ENCODE measurements at regions not wholly inside any gene's neighbourhood (a gene's known extent, or its start where the extent isn't known, plus 50 kb on each side); places are given as distances from the start of the nearest gene placed in this dataset.
A peak's percentile ranks its signal among the peaks of the same experiment; 100 is the strongest.

- Histone ChIP-seq H3K79me1 (ENCODE audit: low read depth, low read length) (no peaks in the 10 kb centered on the region), H3K14ac (ENCODE audit: insufficient read length) (no peak overlapping the region), H4K91ac (replicated peaks; ENCODE audit: insufficient read length, low read length) (no peak overlapping the region), H2AFZ (ENCODE audit: low read length) (no peak overlapping the region), H2AK5ac (ENCODE audit: low read depth, low read length) (no peak overlapping the region), H3K36me3 (ENCODE audit: control insufficient read depth in 2 of 4, insufficient read depth in 4 of 4, low read length in 3 of 4) (no peaks in the 10 kb centered on the region), H3K9ac (replicated peaks in 1 of 4; ENCODE audit: extremely low read depth in 1 of 4, low read depth in 3 of 4, low read length in 3 of 4) (no peak overlapping the region), H3K79me2 (ENCODE audit: control insufficient read depth in 1 of 2, insufficient read depth in 2 of 2, low read length in 2 of 2) (no peaks in the 10 kb centered on the region), H4K20me1 (replicated peaks in 1 of 2; ENCODE audit: control insufficient read depth in 1 of 2, insufficient read depth in 2 of 2, low read length in 2 of 2) (no peaks in the 10 kb centered on the region), H4K8ac (ENCODE audit: extremely low read depth, insufficient read depth, low read length) (no peak overlapping the region), H3K9me3 (ENCODE audit: insufficient read depth in 2 of 2, low read depth in 1 of 2, low read length in 1 of 2) (no peaks in the 10 kb centered on the region), H3K18ac (ENCODE audit: extremely low read depth, low read length) (no peak overlapping the region), H3K23me2 (ENCODE audit: low read depth, low read length) (no peaks in the 10 kb centered on the region), H2BK5ac (ENCODE audit: low read depth, low read length) (no peak overlapping the region), H2BK20ac (ENCODE audit: low read length) (0 out of 2 replicates have a peak overlapping the region, but pooled peaks have one; percentile 72), H3K27me3 (replicated peaks in 1 of 4; ENCODE audit: control insufficient read depth in 3 of 4, extremely low read depth in 1 of 4, insufficient read depth in 3 of 4, low read length in 3 of 4) (no peaks in the 10 kb centered on the region), H3K4me2 (ENCODE audit: insufficient read depth in 1 of 2, low read depth in 2 of 2, low read length in 2 of 2) (no peak overlapping the region), H2BK15ac (ENCODE audit: low read length) (no peak overlapping the region; the same call in 1 of the 2 replicates), H3K56ac (replicated peaks; ENCODE audit: insufficient read length, low read depth, low read length) (no peak overlapping the region), H2BK120ac (replicated peaks; ENCODE audit: low read depth, low read length) (no peak overlapping the region), H4K5ac (ENCODE audit: insufficient read length, low read depth, low read length) (no peak overlapping the region), H3K4me1 (replicated peaks in 1 of 4; ENCODE audit: control insufficient read depth in 3 of 4, insufficient read depth in 4 of 4, low read length in 3 of 4) (no peaks in the 10 kb centered on the region), H3K4me3 (ENCODE audit: extremely low read depth in 1 of 4, insufficient read depth in 2 of 4, low read depth in 3 of 4, low read length in 4 of 4) (no peak overlapping the region), H3K27ac (ENCODE audit: low read depth, low read length) (no peak overlapping the region), H3K4ac (replicated peaks; ENCODE audit: insufficient read length, low read depth, low read length) (no peak overlapping the region), H3K23ac (ENCODE audit: insufficient read length) (no peak overlapping the region), H2BK12ac (ENCODE audit: low read depth, low read length) (0 out of 2 replicates have a peak overlapping the region, but pooled peaks have one; percentile 39)
- TF ChIP-seq TAF1 (IDR thresholded peaks at IDR 0.05; ENCODE audit: low read depth, low read length) (no peak), BCL11A (IDR thresholded peaks at IDR 0.05; ENCODE audit: low read depth in 2 of 2, low read length in 2 of 2) (no peak)
- WGBS, 2 experiments (ENCODE audit: extremely low coverage in 1 of 2, insufficient coverage in 1 of 2, insufficient read length in 1 of 2, insufficient replicate concordance in 2 of 2, low coverage in 1 of 2, low lambda C conversion rate in 2 of 2, missing lambda C conversion rate in 1 of 2) = 100% methylated on average over 1 of the region's 1 CpG; no CpG with 5 or more reads in 1 of the 2 experiments
- ChIA-PET CTCF (ENCODE audit: partially characterized antibody) (no interaction called here), POLR2A (ENCODE audit: partially characterized antibody) (no interaction called here)
- DNase-seq (ENCODE audit: low read depth in 1 of 2, low spot score in 2 of 2) (no peak), FAIRE-seq (no peak)
Measured at GRCh38 chr9:106478312-106478711, 384.7 kb upstream of the ZNF462 start.

Measured in H1 (cell line).